Nucleus accumbens (tissue), 56 donors: ENCODE measurements at regions not wholly inside any gene's neighbourhood (a gene's known extent, or its start where the extent isn't known, plus 50 kb on each side); places are given as distances from the start of the nearest gene placed in this dataset.
A peak's percentile ranks its signal among the peaks of the same experiment; 100 is the strongest.

Experiments used
- DNase-seq, 56 donors: peaks; one replicate each; lab custom pipeline; 2025; lab: John Stamatoyannopoulos, UW

DNA sequence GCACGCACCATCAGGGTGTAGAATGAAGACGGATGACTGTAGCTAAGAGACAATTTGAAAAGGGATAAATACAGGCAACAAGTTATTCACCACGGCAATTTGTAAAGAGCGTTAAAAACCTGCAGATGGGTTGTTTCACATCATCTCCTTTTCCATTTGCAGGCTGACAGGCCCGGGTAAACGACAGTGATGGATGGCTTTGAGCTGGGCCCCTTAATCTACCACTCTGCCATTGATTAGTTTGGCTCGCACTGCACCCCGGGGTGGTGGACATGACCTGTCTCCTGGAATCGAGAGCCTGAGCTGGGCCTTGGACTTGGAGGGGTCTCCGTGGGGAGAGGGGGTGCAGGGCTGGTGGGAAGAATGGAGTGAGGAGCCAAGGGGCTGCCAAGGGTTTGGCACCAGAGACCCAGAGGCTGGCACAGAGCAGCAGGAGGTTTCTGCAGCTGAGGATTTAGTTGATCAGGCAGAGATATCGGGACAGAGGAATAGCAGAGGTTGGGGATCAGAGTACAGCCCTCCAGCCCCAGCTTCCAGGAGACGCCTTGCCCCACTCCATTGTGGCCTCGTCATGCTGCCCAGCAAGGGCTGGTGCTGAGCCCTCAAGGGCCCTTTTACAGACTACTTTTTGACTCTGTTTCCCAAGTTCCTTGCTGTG, 110.6 kb upstream of the NECTIN1 start:
- DNase-seq, result peak in 2 of 56 donors; percentile 5 to 14

DNA sequence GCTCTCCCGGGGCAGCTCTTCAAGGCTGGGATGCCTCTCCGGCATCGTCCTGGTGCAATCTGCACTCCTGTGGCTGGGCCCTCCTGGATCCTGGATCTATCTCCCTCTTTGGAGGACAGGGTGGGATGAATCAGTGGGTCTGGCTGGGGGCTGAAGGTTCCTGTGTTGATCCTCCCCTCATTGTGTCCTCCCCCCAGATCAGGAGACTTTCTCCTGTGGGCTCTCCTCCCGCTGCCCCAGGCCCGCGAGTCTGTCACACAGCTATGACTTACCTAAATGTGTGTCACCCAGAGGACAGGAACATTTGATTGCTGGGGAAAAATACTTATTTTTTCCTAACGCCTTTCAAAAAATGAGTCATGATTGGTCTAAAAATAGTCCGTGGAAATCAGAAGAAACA, 106.8 kb upstream of the NECTIN1 start:
- no peak for DNase-seq

GRCh38 chr11:119832202-119832935, 103.4 kb upstream of the NECTIN1 start:
- peak in 1 of 56 donors; percentile 5 for DNase-seq

DNA sequence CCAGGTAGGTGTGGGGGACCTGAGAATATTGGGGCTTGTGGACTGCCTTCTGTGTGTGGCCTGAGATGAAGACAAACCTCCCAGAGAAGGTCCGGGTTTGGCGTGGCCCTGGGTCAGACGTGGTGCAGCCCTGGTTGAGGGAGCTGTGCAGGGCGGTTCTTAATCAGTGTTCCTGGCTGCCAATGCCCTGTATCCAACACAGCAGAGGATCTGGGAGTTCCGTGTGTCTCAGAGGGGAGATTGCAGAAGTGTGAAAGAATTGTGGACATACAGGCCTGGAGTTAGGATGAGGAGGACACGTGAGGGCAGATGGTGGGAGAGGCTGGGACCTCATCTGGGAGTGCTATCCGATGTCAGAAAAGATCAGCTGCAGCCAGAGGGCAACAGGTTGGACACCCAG, 102.0 kb upstream of the NECTIN1 start:
- DNase-seq, result no peak

DNA sequence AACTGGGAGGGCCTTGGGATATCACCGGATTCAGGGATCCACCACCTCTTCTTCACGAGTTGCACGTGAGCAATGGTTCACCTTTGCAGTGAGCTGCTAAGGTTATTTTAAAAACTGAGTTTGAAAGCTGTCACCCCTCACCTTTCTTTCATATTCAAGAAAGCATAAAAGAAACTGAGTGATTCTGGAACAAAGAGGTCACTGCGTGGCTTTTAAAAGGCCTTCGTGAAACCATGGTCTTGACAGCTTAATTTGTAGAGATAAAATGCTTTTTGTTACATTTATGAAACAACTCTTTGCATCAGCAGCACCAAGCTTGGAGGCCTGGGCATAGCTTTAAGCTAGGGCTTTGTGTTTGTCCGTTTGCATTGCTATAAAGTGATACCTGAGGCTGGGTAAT, 101.4 kb upstream of the NECTIN1 start:
- DNase-seq, result no peak

DNA sequence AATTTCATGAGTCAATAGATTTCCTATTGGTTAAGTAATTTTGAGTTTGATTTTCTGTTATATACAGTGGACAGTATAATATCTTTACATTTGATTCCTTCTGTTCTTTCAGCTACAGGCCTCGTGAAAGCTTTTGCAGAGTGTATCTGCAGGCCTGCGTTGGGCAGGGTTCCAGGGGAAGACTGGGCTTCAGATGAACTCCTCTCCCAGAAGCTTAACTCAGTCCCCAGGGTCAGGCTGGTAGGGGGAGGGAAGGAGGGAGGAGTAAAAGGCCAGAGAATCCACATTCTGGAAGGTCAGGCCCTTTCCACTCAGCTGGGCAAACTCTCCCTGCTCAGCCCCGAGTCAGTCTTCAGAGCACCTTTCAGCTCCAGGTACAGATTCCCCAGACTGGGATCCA, 100.4 kb upstream of the NECTIN1 start:
- no peak for DNase-seq

DNA sequence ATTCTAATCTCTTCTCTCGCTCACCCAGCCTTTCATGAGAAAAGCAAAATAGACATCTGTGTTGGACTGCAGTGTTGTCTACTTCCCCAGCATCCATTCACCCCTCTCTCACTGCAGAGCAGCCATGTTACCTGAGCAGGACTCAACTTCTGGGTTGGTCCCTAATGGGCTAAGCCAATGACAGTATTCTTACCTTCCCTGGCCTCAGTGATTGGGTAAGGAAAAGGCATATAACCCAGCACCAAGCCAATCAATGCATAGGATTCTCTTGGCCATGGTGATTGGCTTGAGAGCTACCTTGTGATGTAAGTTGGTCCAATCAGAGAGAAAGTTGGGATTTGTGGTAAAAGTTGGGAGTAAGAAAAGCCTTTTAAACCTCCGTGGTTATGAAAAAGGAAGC, 99.8 kb upstream of the NECTIN1 start:
- no peak for DNase-seq

DNA sequence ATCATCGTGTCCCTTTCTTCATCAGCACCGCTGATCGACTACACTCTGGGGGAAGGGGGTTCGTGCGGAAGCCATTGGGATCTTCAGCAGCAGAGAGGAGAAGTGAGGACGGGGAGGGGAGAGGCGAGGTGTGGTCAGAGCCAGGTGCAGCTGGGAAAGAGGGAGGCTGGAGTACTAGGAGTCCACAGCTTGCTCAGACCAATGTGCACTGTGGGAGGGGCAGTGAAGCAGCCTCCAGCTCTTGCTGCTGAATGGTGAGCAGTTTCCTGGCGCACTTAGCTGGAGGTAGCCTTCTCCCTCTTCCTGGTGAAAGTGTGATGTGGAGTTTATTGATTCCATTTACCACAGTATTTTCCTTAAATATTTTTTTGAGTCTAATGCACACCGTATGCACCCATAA, 99.0 kb upstream of the NECTIN1 start:
- no peak for DNase-seq

GRCh38 chr11:119827113-119827512, 98.1 kb upstream of the NECTIN1 start:
- DNase-seq, result no peak

DNA sequence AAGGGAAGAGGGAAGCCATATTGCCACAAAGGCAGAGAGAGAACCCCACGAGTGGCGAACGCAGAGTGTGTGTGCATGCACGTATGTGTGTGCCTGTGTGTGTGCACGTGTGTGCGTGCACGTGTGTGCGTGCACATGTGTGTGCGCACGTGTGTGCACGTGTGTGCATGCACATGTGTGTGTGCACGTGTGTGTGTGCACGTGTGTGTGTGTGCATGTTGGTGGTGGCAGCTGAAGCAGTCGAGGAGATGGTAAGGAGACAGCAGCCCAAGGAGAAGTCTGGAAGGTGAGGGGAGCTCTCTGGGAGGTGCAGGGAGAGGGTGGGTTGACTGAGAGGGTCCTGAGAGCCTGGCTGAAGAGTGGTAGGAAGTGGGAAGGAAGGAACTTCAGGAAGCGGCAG, 94.1 kb upstream of the NECTIN1 start:
- no peak for DNase-seq

DNA sequence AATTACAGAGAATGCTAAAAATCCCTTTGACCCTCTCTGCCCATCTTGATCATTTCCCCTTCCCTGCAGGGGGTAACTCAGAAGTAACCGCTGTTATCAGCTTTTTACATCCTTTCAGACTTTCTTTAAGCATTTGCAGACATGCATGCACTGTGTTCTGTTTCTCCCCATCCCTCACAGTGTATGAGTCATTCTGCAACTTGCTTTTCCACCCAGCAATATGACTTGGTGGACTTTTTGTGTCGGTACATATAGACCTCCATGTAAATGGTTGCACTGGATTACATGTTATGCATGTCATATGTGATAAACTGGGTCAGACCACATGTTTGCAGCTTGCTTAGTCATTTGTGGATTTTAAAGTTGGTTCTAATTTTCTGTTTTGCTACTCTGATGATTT, 87.7 kb upstream of the NECTIN1 start:
- DNase-seq, result no peak

DNA sequence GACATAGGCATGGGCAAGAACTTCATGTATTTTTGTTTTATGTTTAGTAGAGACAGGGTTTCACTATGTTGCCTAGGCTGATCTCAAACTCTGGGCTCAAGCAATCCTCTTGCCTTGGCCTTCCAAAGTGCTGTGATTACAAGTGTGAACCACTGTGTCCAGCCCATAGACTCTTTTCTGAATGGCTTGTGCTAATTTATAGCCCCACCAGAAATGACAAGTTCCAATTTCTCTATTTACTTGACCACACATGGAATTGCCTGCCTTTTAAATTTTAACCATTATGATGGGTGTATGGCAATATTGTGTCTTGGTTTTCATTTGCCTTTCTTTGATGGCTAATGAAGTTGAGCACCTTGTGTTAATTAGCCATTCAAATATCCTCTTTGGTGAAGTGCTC, 85.8 kb upstream of the NECTIN1 start:
- no peak for DNase-seq

DNA sequence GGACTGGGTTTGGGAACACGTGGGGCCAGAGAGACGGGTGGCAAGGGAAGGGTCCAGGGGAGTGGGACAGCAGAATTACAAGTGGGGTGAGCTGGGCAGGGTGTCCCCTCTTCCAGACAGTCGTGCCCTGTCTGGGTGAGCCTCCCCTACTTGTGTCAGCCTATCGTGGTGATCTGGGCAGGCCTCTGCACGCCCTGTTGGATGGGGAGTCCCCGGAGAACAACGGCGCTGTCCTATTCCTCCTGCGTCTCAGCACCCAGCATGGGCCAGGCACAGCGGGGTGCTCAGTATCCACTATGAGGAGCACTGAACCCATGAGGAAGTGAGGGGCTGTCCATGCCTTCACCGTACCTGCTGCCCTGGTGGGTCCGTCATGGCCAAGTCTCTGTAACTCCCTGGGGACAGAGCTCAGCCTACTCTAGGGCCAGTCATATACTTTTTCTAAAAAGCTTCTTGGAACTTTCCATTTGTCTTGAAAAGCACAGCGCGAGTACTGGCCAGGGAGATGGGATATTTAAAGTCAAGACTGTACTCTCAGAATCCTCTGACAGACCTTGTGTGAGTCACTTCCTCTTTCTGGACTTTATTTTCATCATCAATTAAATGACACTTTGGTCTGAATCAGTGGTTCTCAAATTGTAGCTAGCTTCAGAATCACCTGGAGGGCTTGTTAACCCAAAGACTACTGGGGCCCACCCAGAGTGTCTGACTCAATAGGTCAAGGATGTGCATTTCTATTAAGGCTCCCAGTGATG, 81.7 kb upstream of the NECTIN1 start:
- no peak for DNase-seq

DNA sequence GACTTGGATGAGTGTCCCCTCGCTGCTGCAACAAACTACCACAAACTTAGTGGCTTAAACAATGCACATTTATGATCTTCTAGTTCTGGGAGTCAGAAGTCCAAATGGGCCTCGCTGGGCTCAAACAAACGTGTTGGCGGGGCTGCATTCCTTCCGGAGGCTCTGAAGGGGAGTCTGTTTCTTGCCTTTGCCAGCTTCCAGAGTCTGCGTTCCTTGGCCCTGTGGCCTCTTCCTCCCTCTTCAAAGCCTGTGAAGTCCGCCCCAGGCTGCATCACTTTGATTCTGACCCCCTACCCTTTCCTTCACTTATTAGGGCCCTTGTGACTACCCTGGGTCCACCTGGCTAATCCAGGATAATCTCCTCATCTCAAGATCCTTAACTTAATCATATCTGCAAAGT, 80.3 kb upstream of the NECTIN1 start:
- no peak for DNase-seq

- DNase-seq, result peak in 1 of 56 donors; percentile 9
Observed at GRCh38 chr11:119808407-119809185, 79.6 kb upstream of the NECTIN1 start.

DNA sequence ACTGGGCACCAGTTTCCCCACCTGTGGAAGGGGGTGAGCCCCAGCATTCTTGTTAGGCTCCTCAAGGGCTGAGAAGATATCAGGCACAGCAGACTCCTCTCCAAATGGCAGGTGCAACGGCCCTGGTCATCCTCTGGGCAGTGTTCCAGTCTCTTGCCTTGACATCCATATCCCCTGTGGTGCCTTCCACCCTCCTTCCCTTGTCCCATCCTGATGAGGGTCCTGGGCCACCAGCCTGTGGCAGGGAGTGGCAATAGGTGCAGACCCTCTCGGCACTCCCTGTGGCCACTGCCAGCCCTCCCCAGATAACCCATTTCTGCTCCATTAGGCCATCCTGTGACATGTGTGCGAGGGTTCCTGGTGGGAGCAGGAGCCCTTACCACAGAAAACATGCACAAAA, 78.8 kb upstream of the NECTIN1 start:
- DNase-seq, result no peak

- no peak for DNase-seq
Observed at GRCh38 chr11:119807402-119807801, 78.4 kb upstream of the NECTIN1 start.

DNA sequence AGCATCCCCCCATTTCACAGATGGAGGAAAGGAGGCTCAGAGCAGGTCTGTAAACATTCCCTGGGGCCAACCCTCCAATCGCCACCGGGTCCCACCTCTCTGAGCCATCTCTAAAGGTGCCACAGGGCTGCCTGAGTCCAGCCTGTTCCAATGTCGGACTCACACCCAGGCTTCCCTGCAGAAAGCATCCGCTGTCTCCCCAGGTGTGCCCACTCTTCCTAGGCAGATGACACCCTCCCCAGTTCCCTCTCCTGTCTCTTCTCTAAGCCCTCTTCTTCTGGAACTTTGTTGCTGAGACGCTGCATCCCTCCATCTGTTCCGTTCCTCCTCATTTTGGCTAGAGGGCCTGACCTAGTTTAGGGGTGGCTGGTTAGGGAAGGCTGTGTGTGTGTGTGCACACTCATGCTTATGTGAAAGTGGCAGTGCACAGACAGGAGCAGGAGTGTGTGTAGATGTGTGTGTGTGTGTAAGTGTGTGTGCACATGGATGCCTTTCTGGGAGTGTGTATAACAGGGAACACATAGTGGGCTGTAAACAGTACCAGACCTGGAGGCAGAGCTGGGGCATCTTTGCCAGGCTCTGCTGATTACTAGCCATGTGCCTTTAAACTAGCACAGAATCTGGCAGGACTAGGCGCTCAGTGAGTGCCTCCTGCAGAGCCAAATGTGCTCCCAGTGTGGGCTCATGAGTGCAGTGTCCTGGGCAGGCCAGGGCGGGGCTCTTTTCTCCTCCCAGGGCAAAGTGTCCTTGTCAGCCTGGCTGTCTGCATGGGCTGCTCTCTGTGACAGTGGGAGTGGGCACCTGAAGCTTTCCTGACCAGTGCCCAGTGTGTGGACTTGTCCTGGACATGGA, 77.3 kb upstream of the NECTIN1 start:
- DNase-seq, result no peak

- no peak for DNase-seq
Observed at GRCh38 chr11:119805663-119806062, 76.7 kb upstream of the NECTIN1 start.

GRCh38 chr11:119804698-119805097, 75.7 kb upstream of the NECTIN1 start:
- DNase-seq, result no peak
